ENCODE measurements at regions not wholly inside any gene's neighbourhood (a gene's known extent, or its start where the extent isn't known, plus 50 kb on each side); places are given as distances from the start of the nearest gene placed in this dataset.

DNA sequence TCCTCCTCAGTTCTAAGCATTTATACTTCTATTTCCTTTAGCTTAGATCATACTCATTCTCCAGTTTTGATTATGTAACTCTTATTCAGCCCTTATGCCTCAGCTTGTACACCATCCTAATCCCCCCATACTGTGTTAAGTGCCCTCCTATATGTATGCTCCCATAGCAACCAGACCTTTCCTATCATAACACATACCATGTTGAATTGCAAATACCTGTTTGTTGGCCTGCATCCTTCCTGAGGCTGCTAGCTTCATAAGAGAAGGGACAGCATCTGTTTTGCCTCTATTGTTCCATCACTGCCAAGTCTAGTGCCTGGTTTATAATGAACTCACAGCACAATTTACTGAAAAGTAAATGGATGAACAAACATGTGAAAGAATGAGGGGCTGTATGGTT is 443.7 kb downstream of the CENPC start:
- Histone ChIP-seq H3K9me3 (ENCODE audit: insufficient read depth, low read length) (no peaks in the 10 kb centered on the region), H3K27ac (ENCODE audit: low read depth, low read length) (no peak overlapping the region), H4K20me1 (ENCODE audit: low read depth, low read length) (no peaks in the 10 kb centered on the region), H3K36me3 (ENCODE audit: low read length) (no peaks in the 10 kb centered on the region), H2AFZ (ENCODE audit: low read depth, low read length, severe bottlenecking) (no peak overlapping the region), H3K9ac (ENCODE audit: low read length) (no peak overlapping the region), H3K27me3 (ENCODE audit: low read length) (no peaks in the 10 kb centered on the region), H3K9me2 (replicated peaks; ENCODE audit: insufficient read depth, low read length) (no peaks in the 10 kb centered on the region), H3K79me2 (ENCODE audit: insufficient read depth, low read length) (no peaks in the 10 kb centered on the region), H3F3A (ENCODE audit: insufficient read depth) (no peaks in the 10 kb centered on the region), H3K4me3 (ENCODE audit: insufficient read depth, low read length, poor library complexity, severe bottlenecking) (no peak overlapping the region), H3K4me2 (ENCODE audit: low read depth, low read length, poor library complexity, severe bottlenecking) (no peak overlapping the region)
- no peak for TF ChIP-seq EZH2phosphoT487 (conservative IDR thresholded peaks at IDR 0.05; ENCODE audit: low read length)
- TF ChIP-seq CTCF (IDR thresholded peaks at IDR 0.05; ENCODE audit: insufficient read depth, low read length, poor library complexity, severe bottlenecking), result no peak

- no peaks in the 10 kb centered on the region for H3K9me3 ChIP-seq (ENCODE audit: insufficient read depth, low read length)
- no peak overlapping the region for H3K4me2 ChIP-seq (ENCODE audit: low read depth, low read length, poor library complexity, severe bottlenecking)
- no peaks in the 10 kb centered on the region for H3K27me3 ChIP-seq (ENCODE audit: low read length)
- TF ChIP-seq CTCF (IDR thresholded peaks at IDR 0.05; ENCODE audit: insufficient read depth, low read length, poor library complexity, severe bottlenecking) (no peak), EZH2phosphoT487 (conservative IDR thresholded peaks at IDR 0.05; ENCODE audit: low read length) (no peak)
- no peaks in the 10 kb centered on the region for H3K36me3 ChIP-seq (ENCODE audit: low read length)
- no peaks in the 10 kb centered on the region for H3K79me2 ChIP-seq (ENCODE audit: insufficient read depth, low read length)
- H4K20me1 ChIP-seq (ENCODE audit: low read depth, low read length), result no peaks in the 10 kb centered on the region
- no peak overlapping the region for H3K4me3 ChIP-seq (ENCODE audit: insufficient read depth, low read length, poor library complexity, severe bottlenecking)
- H3K9ac ChIP-seq (ENCODE audit: low read length), result no peak overlapping the region
- no peaks in the 10 kb centered on the region for H3F3A ChIP-seq (ENCODE audit: insufficient read depth)
- H2AFZ ChIP-seq (ENCODE audit: low read depth, low read length, severe bottlenecking), result no peak overlapping the region
- H3K27ac ChIP-seq (ENCODE audit: low read depth, low read length), result no peak overlapping the region
- no peaks in the 10 kb centered on the region for H3K9me2 ChIP-seq (replicated peaks; ENCODE audit: insufficient read depth, low read length)
Observed at GRCh38 chr4:67092351-67092750, 453.0 kb downstream of the CENPC start.

DNA sequence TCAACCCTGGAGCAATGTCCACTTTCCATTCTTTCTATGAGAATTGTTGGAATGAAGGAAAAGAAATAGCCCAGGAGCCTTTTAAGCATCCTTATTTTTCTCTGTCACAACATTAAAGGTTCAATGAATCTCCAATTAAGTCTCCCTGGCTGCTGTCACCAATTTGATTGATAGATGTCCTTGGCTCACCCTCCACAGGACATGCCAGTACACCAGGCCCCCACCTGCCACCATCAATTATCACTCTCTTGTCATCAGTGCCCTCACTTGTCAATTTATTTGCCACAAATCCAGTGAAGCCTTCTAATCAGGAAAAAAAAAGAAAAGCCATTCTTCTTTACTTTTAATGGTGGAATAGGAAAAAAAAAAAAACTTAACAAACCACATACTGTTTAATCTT is 453.6 kb downstream of the CENPC start:
- H3K9me3 ChIP-seq (ENCODE audit: insufficient read depth, low read length), result no peaks in the 10 kb centered on the region
- no peaks in the 10 kb centered on the region for H3K27me3 ChIP-seq (ENCODE audit: low read length)
- no peaks in the 10 kb centered on the region for H3K79me2 ChIP-seq (ENCODE audit: insufficient read depth, low read length)
- H3K4me3 ChIP-seq (ENCODE audit: insufficient read depth, low read length, poor library complexity, severe bottlenecking), result no peak overlapping the region
- TF ChIP-seq CTCF (IDR thresholded peaks at IDR 0.05; ENCODE audit: insufficient read depth, low read length, poor library complexity, severe bottlenecking) (no peak), EZH2phosphoT487 (conservative IDR thresholded peaks at IDR 0.05; ENCODE audit: low read length) (no peak)
- no peak overlapping the region for H2AFZ ChIP-seq (ENCODE audit: low read depth, low read length, severe bottlenecking)
- no peak overlapping the region for H3K4me2 ChIP-seq (ENCODE audit: low read depth, low read length, poor library complexity, severe bottlenecking)
- H3K9ac ChIP-seq (ENCODE audit: low read length), result no peak overlapping the region
- no peaks in the 10 kb centered on the region for H3K9me2 ChIP-seq (replicated peaks; ENCODE audit: insufficient read depth, low read length)
- H3K36me3 ChIP-seq (ENCODE audit: low read length), result no peaks in the 10 kb centered on the region
- no peak overlapping the region for H3K27ac ChIP-seq (ENCODE audit: low read depth, low read length)
- no peaks in the 10 kb centered on the region for H4K20me1 ChIP-seq (ENCODE audit: low read depth, low read length)
- no peaks in the 10 kb centered on the region for H3F3A ChIP-seq (ENCODE audit: insufficient read depth)

DNA sequence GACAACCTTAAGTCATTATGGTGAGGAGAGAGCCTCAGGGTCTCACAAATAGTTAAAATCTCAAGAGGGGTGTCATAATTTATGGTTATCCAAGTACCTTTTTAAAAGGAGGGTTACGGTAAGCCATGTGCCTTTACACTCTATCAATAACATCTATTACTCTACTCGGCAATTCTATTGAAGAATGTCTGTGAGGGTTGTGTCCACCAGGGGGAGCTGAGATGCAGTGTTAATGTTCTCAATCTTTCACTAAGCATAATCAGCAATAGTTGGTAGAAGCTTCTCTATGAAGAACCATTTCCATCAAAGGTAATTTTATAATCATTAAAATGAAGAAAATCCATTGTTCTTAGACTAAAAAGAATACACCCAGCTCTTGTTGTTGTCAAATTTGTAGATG is 457.4 kb downstream of the CENPC start:
- no peaks in the 10 kb centered on the region for H4K20me1 ChIP-seq (ENCODE audit: low read depth, low read length)
- H3K4me3 ChIP-seq (ENCODE audit: insufficient read depth, low read length, poor library complexity, severe bottlenecking), result no peak overlapping the region
- no peaks in the 10 kb centered on the region for H3F3A ChIP-seq (ENCODE audit: insufficient read depth)
- H3K9me3 ChIP-seq (ENCODE audit: insufficient read depth, low read length), result no peaks in the 10 kb centered on the region
- no peaks in the 10 kb centered on the region for H3K36me3 ChIP-seq (ENCODE audit: low read length)
- no peak overlapping the region for H3K9ac ChIP-seq (ENCODE audit: low read length)
- H2AFZ ChIP-seq (ENCODE audit: low read depth, low read length, severe bottlenecking), result no peak overlapping the region
- H3K27ac ChIP-seq (ENCODE audit: low read depth, low read length), result no peak overlapping the region
- H3K9me2 ChIP-seq (replicated peaks; ENCODE audit: insufficient read depth, low read length), result no peaks in the 10 kb centered on the region
- H3K79me2 ChIP-seq (ENCODE audit: insufficient read depth, low read length), result no peaks in the 10 kb centered on the region
- TF ChIP-seq CTCF (IDR thresholded peaks at IDR 0.05; ENCODE audit: insufficient read depth, low read length, poor library complexity, severe bottlenecking) (peak; percentile 39), EZH2phosphoT487 (conservative IDR thresholded peaks at IDR 0.05; ENCODE audit: low read length) (no peak)
- no peak overlapping the region for H3K4me2 ChIP-seq (ENCODE audit: low read depth, low read length, poor library complexity, severe bottlenecking)
- H3K27me3 ChIP-seq (ENCODE audit: low read length), result no peaks in the 10 kb centered on the region

Measured in SU-DHL-6 (cell line).